H54 (cell line): ENCODE measurements at regions not wholly inside any gene's neighbourhood (a gene's known extent, or its start where the extent isn't known, plus 50 kb on each side); places are given as distances from the start of the nearest gene placed in this dataset.
"Not testable (repeated sequence)": the region's sequence is repeated elsewhere in the genome, so short reads cannot be mapped to it uniquely, and the experiment has no call there.

ENCODE experiments used
- DNase-seq: peaks from one replicate; pipeline ENCODE4 v3.0.0; 2011; ENCODE audit warnings: low spot score, mixed read lengths; ENCODE audit not compliant: insufficient read length
- FAIRE-seq: peaks from 3 replicates; lab custom pipeline; 2011; peaks lifted over from hg19 to GRCh38; lab: Jason Lieb, UNC
- POLR2A ChIP-seq: IDR thresholded peaks from 2 replicates; pipeline ENCODE4 v1.6.1; 2011; ENCODE audit warnings: low read depth, mild to moderate bottlenecking, low read length

DNA sequence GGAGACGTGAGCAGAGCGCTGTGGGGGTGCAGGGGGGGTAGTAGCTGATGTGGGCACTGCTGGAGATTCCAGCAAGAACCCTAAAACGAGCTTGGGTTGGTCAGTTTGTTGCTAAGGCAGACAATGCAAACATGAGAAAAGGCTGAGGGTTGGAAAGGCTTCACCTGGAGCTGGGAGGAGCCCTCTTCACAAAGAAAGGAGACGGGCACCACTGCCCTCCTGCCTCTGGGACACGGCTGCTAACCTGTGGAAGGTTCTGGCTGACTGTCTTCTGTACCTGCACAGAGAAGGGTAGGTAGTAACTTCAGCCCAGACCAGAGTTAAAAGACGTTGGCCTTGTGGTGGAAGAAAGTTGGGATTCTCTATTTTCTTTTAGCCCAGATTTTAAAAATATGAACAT, 108.7 kb downstream of the SUCLA2 start:
- no peak for TF ChIP-seq POLR2A
- no peak for DNase-seq
- no peak for FAIRE-seq

DNA sequence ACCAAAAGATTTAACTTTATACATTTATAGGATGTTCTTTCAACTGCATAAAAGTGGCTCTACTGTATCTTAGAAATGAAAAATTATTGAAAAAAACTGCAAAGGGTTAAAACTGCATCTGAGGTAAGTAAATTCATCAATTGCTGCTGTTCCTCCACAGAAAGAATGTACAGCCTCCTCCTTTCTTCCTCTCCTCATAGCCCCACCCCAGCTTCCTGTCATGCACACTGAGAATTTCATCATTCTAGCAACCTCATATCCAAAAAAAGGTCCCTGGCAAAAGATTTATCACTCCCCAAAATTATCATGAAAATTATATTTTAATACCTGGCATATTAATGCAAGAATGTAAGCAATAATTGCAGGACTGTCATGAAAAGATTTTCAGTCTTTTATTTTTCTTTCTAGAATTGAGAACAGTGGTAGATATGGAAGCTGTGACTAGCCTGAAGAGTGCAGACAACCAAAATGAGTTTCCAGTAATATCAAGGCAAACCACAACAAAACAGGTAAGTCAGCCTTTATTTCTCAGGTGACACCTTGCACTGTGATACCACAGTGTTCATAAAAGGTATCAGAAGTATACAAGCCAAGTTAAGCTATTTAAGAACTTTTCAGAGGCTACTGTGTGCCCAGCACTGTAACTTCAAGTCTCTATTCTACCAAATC, 110.8 kb downstream of the SUCLA2 start:
- no peak for TF ChIP-seq POLR2A
- no peak for FAIRE-seq
- DNase-seq, result no peak

DNA sequence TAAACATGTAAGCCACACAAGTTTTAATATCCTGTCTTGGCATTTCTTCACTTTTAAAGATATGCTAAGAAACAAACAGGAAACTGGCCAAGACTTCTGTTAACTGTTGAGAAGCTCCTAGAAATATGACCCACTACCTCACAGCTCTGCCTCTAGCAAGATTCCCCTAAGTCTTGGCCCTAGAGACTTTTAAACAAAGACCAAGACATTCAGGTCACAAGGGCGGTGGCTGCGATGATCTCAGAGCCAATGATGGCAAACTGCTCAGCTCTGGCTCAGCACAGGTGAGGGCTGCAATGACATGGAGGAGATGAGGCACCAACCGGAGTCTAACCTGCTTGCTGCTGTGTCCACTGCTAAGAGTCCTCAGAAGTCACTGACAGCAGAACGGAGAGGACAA, 114.8 kb downstream of the SUCLA2 start:
- FAIRE-seq (no peak), DNase-seq (no peak)
- no peak for TF ChIP-seq POLR2A

DNA sequence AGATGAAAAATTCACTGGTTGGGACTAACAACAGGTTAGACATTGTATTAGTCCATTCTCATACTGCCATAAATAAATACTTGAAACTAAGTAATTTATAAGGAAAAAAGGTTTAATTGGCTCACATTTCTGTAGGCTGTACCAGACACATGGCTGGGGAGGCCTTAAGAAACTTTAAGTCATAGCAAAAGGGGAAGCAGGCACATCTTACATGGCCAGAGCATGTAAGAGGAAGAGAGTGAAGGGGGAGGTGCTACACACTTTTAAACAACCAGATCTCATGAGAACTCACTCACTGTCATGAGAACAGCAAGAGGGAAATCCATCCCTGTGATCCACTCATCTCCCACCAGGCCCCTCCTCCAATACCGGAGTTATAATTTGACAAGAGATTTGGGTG, 125.9 kb downstream of the SUCLA2 start:
- FAIRE-seq (no peak), DNase-seq (no peak)
- TF ChIP-seq POLR2A, result no peak

DNA sequence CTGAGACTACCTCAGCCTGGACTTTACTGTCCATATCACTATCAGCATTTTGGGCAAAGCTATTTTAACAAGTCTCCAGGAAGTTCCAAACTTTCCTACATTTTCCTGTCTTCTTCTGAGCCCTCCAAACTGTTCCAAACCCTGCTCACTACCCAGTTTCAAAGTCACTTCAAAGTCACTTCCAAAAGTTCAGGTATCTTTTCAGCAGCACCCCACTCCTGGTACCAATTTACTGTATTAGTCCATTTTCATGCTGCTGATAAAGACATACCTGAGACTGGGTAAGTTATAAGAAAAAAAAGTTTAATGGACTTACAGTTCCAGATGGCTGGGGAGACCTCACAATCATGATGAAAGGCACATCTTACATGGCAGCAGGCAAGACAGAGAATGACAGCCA, 127.1 kb downstream of the SUCLA2 start:
- not testable (repeated sequence) for DNase-seq, FAIRE-seq

DNA sequence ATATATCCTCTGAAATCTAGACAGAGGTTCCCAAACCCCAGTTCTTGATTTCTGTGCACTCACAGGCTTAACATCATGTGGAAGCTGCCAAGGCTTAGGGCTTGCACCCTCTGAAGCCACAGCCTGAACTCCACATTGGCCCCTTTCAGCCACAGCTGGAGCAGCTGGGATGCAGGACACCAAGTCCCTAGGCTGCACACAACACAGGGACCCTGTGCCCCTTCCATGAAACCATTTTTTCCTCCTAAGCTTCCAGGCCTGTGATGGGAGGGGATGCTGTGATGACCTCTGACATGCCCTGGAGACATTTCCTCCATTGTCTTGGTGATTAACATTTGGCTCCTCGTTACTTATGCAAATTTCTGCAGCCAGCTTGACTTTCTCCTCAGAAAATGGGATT, 127.8 kb downstream of the SUCLA2 start:
- not testable (repeated sequence) for FAIRE-seq, DNase-seq

DNA sequence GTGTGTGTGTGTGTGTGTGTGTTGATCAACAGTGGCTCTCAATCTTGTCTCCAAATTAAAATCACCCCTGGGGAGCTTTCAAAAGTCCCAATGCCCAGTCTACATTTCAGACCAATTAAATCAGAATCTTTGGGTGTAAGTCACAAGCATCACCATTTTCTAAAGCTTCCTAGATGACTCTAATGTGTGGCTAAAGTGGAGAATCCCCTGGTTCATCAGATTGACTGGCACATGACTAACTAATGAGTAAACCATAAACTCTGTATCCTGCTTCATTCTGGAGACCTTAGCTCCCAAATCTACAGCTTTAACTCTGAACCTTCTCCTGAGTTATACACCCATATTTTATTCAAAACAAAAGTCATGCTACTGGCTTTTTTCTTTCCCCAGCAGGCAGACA, 131.3 kb downstream of the SUCLA2 start:
- FAIRE-seq, result no peak
- TF ChIP-seq POLR2A, result no peak
- DNase-seq, result no peak

DNA sequence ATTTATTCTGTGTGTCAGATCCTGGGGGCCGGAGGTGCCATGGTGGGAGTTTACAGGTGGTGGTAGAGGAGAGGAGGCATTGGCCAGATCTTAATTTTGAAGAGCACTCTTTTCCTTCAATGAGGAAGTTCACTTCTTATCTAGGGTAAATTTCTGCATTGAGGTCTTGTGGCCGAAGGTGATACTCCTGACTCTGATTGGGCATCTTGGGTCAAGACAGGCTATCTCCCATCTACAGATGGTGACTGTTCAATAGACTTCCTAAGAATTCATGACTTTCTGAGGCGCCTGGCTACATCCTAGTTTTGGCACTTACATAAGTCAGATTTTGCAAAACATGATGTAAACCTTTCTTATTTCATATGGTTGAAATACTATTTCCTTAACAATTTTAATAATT, 135.2 kb downstream of the SUCLA2 start:
- no peak for TF ChIP-seq POLR2A
- FAIRE-seq, result no peak
- no peak for DNase-seq

DNA sequence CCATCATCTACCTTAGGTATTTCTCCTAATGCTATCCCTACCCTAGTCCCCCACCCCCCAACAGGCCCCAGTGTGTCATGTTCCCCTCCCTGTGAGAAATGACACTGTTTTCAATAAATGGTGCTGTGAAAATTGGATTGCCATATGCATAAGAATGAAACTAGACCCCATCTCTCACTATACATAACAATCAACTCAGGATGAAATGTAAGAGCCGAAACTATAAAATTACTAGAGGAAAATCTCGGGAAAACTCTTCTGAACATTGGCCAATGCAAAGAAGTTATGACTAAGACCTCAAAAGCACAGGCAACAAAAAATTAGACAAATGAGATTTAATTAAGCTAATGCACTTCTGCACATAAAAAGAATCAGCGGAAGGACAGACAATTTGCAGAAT, 138.2 kb downstream of the SUCLA2 start:
- no peak for FAIRE-seq
- TF ChIP-seq POLR2A, result no peak
- no peak for DNase-seq

DNA sequence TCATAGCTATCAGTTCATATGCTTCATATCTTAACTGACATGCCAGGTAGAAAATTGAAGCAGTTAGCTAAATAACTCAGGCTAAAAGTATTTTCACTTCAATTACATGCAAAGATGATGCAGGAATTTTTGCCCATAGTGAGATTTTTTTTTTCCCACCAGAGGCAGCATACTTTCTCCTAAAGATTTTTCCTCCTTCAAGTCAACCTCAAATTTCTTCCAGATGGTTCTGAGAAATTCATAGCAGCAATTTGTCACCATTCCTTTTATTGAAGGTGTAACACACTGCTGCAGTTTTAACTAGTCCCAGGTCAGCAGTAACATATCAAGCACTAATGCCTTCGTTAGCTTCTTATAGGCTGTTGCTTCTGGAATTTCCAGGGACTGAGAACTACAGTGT, 141.9 kb downstream of the SUCLA2 start:
- DNase-seq (no peak), FAIRE-seq (no peak)
- no peak for TF ChIP-seq POLR2A

DNA sequence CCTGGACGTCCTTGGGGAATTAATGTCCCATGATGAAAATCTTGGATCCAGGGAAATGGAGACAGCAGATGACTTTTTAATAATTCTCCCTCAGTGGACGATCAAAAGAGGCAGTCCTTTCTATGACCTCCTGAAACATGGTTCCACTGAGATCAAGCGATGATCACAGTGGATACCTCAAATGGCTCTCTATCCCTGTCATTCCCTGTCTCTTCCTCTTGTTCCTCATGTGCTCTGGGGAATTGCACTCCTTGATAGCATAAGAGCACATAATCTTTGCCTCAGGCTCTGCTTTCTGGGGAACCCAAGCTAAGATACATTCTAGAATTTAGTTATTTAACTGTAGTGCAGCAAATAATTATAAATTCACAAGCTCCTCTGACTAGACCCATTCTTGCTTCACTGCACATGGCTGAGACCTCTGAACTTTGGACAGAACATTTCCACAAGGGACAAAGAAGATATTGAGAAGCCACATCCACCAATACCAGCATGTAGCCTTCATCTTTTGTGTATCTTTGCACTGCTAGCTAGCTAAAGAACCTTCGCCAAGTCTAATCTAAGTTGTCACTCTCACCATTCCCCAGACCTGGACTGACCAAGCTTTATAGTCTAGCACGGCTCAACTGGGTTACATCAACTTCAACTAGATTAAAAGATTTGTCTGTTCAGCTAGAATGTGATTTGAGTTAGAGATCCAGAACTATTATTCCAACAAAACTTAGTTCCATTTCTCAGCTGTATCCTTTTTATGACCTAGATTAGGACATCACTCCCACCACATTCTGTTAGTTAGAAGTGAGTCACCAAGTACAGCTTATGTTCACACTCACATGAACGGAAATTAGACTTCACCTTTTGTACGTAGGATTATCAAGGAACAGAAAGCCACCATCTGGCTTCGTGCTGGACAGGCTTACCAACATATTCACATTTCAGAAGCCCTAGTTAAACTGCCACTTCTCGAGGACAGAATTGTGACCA, 142.7 kb downstream of the SUCLA2 start:
- no peak for TF ChIP-seq POLR2A
- no peak for FAIRE-seq
- DNase-seq, result no peak

DNA sequence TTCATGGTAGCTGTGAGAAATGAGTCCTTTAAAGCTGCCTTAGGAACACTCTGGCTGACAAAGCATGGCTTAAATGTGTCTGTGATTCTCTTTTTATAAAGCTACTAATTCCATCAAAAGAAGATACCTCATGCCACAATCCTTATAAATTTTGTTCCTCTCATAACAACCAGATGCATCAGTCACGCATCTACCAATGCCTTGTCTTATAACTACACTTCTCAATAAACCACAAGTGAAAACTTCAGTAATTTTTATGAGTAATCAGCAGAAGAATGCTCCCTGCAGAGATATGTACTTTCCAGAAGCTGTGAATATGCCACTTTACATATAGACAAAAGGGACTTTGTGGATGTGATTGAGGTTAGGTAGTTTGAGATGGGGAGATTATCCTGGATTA, 147.8 kb downstream of the SUCLA2 start:
- TF ChIP-seq POLR2A, result no peak
- DNase-seq (no peak), FAIRE-seq (peak; percentile 23)

DNA sequence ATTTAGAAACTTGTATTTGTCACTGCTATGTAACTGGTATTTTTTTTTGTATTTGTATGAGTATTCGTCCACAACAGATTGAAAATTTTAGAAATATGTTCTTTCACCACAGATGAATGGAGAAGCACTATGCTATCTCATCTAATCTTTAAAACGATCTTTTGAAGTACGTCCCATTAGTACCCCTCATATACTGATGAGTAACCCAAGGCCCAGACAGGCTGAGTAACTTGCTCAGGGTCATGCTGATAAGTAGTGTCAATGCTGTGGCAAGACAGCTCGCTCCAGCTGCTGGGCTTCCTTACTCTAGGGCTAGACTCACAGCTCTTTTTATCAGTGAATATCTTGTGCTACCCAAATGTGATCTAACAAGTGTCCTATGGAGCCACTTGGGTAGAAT, 154.2 kb downstream of the SUCLA2 start:
- no peak for FAIRE-seq
- TF ChIP-seq POLR2A, result no peak
- no peak for DNase-seq

DNA sequence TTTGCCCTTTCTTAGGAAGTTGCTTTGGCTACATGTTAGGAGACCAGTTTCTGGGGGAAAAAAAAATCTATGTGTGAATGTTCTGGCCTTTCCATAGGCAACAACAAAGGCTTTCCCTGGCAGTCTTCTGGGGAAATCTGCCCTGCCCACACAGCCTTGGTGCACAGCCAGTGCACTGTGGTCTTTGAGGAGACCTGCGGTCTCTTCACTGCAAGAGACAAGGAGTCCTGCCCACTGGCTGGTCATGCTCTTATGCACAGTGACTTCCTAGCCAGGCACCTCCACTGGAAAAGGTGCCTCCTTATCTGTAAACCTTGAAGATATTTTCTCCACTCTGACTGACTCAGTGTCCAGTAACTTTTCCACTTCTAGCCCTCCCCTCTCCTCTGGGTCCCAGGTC, 155.1 kb downstream of the SUCLA2 start:
- no peak for FAIRE-seq
- DNase-seq, result no peak
- no peak for TF ChIP-seq POLR2A

DNA sequence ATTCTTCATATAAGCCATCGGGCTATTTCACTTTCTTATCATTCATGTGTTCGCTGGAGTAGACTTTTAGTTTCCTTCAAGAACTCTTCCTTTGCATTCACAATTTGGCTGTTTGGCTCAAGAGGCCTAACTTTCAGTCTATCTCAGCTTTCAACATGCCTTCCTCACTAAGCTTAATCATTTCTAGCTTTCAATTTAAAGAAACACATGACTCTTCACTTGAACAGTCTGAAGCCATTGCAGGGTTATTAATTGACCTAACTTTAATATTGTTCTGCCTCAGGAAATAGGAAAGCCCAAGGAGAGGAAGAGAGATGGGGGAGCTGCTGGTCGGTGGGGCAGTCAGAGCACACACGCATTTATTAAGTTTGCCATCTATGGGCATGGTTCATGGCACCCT, 158.1 kb downstream of the SUCLA2 start:
- no peak for TF ChIP-seq POLR2A
- FAIRE-seq, result no peak
- DNase-seq, result no peak
